ENCODE measurements at regions not wholly inside any gene's neighbourhood (a gene's known extent, or its start where the extent isn't known, plus 50 kb on each side); places are given as distances from the start of the nearest gene placed in this dataset.
A peak's percentile ranks its signal among the peaks of the same experiment; 100 is the strongest.
"Not testable (repeated sequence)": the region's sequence is repeated elsewhere in the genome, so short reads cannot be mapped to it uniquely, and the experiment has no call there.

DNA sequence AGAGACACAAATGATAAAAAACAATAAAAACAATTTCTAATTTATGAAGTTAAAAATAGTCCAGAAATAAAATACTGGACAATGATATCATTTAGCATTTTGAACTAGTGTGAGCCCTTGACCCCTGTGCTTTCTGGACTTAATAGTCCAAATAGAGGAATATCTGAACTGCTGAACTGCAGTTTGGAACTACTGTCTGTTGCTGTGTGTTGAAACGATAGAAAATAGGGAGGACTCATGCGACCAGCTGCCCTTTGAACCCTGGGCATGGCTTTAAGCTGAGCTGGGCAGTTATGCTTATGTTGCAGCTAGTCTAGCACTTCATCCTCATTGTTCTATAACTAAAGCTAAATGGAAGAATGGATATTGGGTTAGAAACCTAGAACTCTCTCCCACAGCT lies 99.5 kb downstream of the FMR1NB start:
- DNase-seq, result no peak

- no peak for DNase-seq
Measured at GRCh38 chrX:148084611-148085010, 103.5 kb downstream of the FMR1NB start.

DNA sequence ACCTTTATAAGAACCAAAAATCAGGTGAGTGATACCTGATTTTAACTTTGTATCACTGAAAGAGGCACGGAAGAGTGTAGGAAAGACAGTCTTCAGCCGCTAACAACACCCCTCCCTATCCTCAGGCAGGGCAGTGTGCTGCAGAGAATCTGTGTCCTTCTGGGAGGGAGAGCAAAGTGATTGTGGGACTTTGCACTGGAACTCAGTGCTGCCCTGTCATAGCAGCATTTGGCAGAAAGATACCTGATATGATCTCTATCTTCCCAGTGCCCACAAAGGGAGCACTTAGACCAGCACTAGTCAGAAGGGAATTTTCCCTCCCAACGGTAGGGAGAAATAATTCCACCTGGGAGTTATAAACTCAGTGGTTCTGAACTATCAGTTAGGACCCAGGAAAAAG lies 139.0 kb downstream of the FMR1NB start:
- DNase-seq, result no peak

DNA sequence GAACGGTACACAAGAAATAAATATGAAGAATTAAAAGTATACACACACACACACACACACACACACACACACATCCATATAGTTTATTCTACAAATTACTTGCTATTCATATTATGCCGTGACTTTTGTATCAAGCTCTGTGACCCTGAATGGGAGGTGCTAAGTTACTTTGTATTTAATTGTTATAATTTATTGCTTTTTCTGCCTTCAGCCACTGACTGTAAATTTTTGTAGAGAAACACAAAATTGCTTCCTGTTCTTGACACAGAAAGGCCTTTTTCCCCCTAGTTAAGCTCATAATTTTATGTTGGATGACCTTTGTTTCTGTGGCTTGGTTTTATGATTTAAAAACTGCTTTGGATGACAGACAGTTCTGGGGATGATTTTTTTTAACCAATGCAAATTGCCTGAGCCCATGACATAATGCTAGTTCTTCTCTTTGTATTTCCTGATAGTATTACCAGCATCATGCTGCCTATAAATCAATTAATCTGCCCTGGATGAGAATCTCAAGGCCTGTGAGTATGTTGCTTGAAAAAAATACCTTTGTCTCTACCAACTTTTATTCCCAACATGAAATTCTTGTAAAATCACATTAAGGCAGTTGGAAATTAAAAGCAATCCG lies 140.0 kb downstream of the FMR1NB start:
- DNase-seq, result no peak

DNA sequence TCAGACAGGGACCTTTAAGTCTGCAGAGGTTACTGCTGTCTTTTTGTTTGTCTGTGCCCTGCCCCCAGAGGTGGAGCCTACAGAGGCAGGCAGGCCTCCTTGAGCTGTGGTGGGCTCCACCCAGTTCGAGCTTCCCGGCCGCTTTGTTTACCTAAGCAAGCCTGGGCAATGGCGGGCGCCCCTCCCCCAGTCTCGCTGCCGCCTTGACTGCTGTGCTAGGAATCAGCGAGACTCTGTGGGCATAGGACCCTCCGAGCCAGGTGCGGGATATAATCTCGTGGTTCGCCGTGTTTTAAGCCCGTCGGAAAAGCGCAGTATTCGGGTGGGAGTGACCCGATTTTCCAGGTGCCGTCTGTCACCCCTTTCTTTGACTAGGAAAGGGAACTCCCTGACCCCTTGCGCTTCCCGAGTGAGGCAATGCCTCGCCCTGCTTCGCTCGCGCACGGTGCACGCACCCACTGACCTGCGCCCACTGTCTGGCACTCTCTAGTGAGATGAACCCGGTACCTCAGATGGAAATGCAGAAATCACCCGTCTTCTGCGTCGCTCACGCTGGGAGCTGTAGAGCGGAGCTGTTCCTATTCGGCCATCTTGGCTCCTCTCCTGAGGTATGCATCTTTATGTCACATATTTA lies 147.9 kb downstream of the FMR1NB start:
- not testable (repeated sequence) for DNase-seq

GRCh38 chrX:148133105-148133725 lies 152.1 kb downstream of the FMR1NB start:
- peak in 1 of 2 experiments; percentile 69 for DNase-seq

DNA sequence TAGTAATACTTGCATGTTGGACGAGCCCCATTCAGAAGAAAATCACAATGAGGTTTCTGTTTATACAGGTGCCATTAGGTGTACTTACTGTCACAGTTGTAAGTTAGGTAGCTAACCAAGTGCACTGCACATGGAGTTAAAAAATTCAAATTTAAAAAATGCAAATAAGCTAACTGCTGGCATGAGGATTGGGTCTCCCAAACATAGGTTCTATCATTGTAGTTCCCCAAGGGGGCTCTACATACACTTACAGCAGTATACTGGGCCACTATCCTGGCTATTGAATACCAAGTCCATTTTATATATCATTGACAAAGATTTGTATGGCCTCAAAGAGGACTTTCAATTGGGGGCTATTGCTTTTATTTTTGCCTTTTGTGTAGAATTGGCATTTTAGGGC lies 153.4 kb downstream of the FMR1NB start:
- DNase-seq, result peak in 1 of 2 experiments; percentile 8

GRCh38 chrX:148135738-148136137 lies 154.6 kb downstream of the FMR1NB start:
- no peak for DNase-seq

DNA sequence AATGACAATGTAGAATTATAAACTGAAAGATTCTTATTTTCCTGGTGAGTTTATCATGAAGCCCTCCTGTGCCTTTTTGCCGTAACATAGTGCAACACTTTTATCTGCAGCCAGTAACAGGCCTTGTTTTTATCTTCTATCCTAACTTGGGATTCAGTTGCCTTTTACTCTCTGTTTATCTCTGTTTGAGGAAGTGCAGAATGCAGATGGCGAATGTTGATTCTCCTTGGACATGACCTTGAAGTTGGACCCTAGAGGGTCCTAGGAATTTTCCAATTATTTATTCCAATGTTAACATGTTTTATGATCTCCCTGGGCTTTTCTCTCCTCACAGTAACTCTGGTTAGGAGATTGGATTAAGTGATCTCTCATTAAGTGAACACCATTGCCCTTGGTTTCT lies 165.0 kb downstream of the FMR1NB start:
- DNase-seq, result no peak

DNA sequence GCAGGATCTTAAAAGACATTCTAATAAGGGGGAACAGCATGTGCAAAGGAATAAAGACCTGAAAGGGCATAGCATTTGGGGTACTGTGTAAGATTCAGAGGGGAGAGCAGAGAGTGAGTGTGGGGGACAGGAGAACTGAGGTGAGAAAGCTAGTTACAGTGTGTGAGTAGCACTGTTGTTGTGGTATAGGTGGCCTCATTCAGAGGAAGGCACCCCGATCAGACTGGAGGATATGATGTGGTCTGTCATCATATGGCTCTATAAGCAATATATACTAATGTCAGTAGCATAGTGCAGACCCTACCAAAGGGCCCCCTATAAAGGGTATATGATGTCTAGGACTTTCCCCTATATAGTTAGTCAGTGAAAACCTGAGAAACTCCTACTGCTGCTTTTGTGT lies 175.8 kb downstream of the FMR1NB start:
- DNase-seq, result no peak

GRCh38 chrX:148159796-148160195 lies 178.7 kb downstream of the FMR1NB start:
- DNase-seq, result no peak

GRCh38 chrX:148161701-148162100 lies 180.6 kb downstream of the FMR1NB start:
- DNase-seq, result peak; percentile 65 to 85

- peak; percentile 58 to 87 for DNase-seq
Measured at GRCh38 chrX:148185631-148186030, 204.5 kb downstream of the FMR1NB start.

DNA sequence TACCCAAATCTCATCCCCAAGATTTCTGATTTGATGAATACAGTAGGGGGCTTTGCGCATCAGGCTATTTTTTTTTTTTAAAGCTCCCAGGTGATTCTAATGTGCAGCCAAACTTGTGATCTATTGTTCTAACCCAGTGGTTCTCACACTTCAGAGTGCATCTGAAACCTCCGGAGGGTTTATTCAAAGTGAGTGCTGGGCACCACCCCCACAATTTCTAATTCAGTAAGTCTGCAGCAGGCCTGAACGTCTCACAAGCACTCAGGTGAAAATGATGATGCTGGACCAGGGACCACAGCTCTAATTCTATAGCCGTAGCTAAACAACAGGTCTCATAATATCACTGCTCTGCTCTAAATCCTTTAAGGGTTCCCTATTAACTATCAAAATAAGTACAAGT lies 211.4 kb downstream of the FMR1NB start:
- no peak for DNase-seq

- no peak for DNase-seq
Measured at GRCh38 chrX:148193759-148194158, 212.6 kb downstream of the FMR1NB start.

DNA sequence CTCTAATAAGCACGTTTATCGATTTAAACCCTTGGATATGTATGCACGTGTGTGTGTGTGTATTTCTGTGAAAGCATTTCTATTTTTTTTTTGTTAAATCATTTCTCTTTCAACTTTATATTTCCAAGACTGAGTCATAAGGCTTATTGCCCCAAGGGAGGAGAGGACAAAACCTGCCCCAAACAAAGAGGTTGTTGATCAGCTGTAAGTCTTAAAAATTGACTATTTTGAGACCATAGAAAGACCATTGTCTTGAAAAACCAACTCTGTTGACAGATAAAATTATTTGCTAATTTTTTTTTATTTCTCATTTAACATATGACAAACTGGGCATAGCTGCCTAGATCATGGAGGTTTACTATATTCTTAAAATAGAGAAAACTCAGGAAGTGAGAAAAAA lies 222.4 kb downstream of the FMR1NB start:
- no peak for DNase-seq

DNA sequence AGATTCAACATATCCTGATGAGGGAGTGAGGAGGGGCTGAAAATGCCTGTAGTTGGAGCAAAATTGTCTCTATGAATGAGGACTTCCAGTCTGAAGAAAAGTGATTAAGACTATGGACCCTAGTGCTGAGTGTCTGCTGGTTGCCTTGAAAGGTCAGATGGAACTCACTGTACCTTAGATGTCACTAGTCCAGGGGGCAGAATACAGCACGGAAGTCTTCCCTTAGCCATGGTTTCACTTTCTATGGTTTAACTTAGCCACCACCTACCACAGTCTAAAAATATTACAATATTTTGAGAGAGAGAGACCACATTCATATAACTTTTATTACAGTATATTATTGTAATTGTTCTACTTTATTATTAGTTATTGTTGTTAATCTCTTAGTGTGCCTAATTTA lies 223.1 kb downstream of the FMR1NB start:
- no peak for DNase-seq

DNA sequence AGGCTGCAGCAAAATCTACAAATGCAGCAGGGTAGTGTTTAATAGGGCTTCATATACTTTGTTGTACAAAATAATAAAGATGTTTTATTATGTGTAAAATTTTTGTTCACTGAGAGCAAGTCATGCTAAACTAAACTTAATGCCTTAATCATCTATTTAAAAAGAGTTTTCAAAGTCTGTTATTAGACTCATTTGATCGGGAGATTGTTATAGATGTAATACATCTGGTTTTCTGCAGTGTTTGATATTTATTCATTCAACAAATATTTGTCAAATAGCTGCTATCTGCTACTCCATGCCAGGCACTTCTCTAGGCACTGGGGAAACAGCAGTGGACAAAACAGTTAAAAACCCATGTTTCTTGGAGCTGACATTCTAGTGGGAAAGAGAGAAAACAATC lies 233.6 kb downstream of the FMR1NB start:
- no peak for DNase-seq

- DNase-seq, result no peak
Measured at GRCh38 chrX:148215726-148216125, 234.6 kb downstream of the FMR1NB start.

DNA sequence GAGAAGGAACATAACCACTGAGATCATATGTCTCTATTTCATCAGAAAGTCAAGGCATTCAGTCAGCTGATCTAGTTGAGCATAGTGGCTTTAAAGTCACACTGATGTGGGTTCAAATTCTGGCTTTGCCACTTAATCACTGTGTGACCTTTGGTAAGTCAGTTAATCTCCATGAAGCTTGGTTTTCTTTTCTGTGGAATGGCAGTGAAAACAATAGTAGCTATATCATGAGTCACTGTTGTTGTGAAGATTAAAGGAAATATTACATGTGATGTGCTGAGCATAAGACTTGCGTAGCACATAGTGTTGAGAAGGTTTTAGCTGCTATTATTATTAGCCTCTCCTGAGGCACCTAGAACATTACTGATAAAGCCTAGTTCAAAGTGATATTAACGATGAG lies 242.2 kb downstream of the FMR1NB start:
- no peak for DNase-seq

DNA sequence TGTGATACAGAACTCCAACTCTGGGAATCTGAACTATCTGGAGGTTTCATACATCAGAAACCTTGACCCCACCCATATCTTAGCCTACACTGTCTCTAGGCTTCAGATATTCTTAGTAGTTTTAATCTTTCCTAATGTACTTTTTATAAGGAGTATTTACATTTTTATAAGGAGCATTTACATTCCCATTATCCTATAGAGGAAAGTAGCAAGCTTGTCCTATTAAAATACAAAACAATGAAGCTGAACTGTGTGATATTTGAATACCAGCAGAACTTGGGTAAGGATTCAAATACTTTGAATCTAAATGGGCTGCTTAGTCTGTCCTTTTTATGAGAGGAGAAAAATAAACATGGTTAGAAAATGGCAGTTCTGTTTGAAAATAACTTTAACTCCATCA lies 247.4 kb downstream of the FMR1NB start:
- DNase-seq, result no peak

GRCh38 chrX:148229801-148230303 lies 248.7 kb downstream of the FMR1NB start:
- no peak for DNase-seq

DNA sequence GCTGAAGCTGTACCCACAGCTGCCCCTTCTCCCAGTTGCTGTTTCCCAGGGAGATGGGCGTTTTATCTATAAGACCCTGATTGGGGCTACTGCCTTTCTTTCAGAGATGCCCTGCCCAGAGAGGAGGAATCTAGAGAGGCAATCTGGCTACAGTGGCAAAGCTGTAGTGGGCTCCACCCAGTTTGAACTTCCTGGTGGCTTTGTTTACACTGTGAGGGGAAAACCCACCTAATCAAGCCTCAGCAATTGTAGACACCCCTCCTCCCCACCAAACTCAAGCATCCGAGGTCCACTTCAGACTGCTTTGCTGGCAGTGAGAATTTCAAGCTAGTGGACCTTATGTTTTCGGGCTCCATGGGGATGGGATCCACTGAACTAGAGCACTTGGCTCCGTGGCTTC lies 240.4 kb upstream of the AFF2 start:
- DNase-seq, result no peak

- no peak for DNase-seq
Measured at GRCh38 chrX:148265829-148266228, 234.6 kb upstream of the AFF2 start.

All from NCI-H524 (cell line).